Hepatocyte (in vitro differentiated cells): ENCODE measurements at regions not wholly inside any gene's neighbourhood (a gene's known extent, or its start where the extent isn't known, plus 50 kb on each side); places are given as distances from the start of the nearest gene placed in this dataset.

Experiments
- DNase-seq: peaks from one replicate; pipeline ENCODE4 v3.0.0-alpha.2; 2016; ENCODE audit warnings: low spot score
- H2AFZ ChIP-seq: fragments of 200-600 bp; sonication (generic); 2 replicates; pipeline ENCODE4 v1.6.0; 2016; ENCODE audit warnings: antibody characterized with exemption, mild to moderate bottlenecking
- H3K27ac ChIP-seq: fragments of 200-600 bp; sonication (generic); 2 replicates; pipeline ENCODE4 v1.5.1; 2016; ENCODE audit warnings: mild to moderate bottlenecking
- H3K27me3 ChIP-seq: fragments of 200-600 bp; sonication (generic); 2 replicates; pipeline ENCODE4 v1.6.1; 2016
- H3K36me3 ChIP-seq: fragments of 200-600 bp; sonication (generic); replicated peaks from 2 replicates; pipeline ENCODE4 v1.5.1; 2016; ENCODE audit warnings: low read depth; ENCODE audit not compliant: insufficient read depth
- H3K4me1 ChIP-seq: fragments of 200-600 bp; sonication (generic); 2 replicates; pipeline ENCODE4 v1.5.1; 2016; ENCODE audit warnings: mild to moderate bottlenecking, moderate library complexity; ENCODE audit not compliant: insufficient read depth
- H3K4me2 ChIP-seq: fragments of 200-600 bp; sonication (generic); 2 replicates; pipeline ENCODE4 v1.6.0; 2016
- H3K4me3 ChIP-seq: fragments of 200-600 bp; sonication (generic); 2 replicates; pipeline ENCODE4 v1.5.1; 2016; ENCODE audit warnings: mild to moderate bottlenecking
- H3K79me2 ChIP-seq: fragments of 200-600 bp; sonication (generic); 2 replicates; pipeline ENCODE4 v1.6.0; 2017; ENCODE audit warnings: mild to moderate bottlenecking
- H3K9me2 ChIP-seq: fragments of 200-600 bp; sonication (generic); replicated peaks from 2 replicates; pipeline ENCODE4 v1.6.0; 2017; ENCODE audit warnings: mild to moderate bottlenecking; ENCODE audit not compliant: insufficient read depth
- H3K9me3 ChIP-seq: fragments of 200-600 bp; sonication (generic); 2 replicates; pipeline ENCODE4 v1.5.1; 2016; ENCODE audit warnings: low read depth, mild to moderate bottlenecking
- H4K20me1 ChIP-seq: fragments of 200-600 bp; sonication (generic); 2 replicates; pipeline ENCODE4 v1.6.0; 2016; ENCODE audit warnings: mild to moderate bottlenecking; ENCODE audit not compliant: insufficient read depth, poor library complexity, severe bottlenecking
- CTCF ChIP-seq: fragments of 200-600 bp; sonication (generic); IDR thresholded peaks from 2 replicates; pipeline ENCODE4 v1.5.1; 2016; ENCODE audit warnings: antibody characterized with exemption, mild to moderate bottlenecking; ENCODE audit not compliant: poor library complexity
- EZH2 ChIP-seq: fragments of 200-600 bp; sonication (generic); IDR thresholded peaks from 2 replicates; pipeline ENCODE4 v1.6.1; 2016; ENCODE audit warnings: antibody characterized with exemption, mild to moderate bottlenecking, borderline replicate concordance
- EZH2phosphoT487 ChIP-seq: fragments of 200-600 bp; sonication (generic); IDR thresholded peaks from one replicate; pipeline ENCODE4 v1.6.1; 2018; ENCODE audit warnings: antibody characterized with exemption, mild to moderate bottlenecking, low read depth, moderate library complexity; ENCODE audit not compliant: unreplicated experiment, severe bottlenecking
- WGBS: methylation state at CpG from one replicate; pipeline ENCODE4 v1.1.6; 2016; ENCODE audit warnings: low lambda C conversion rate; ENCODE audit errors: missing lambda C conversion rate; 5-methylcytosine and 5-hydroxymethylcytosine counted together

- H4K20me1 ChIP-seq: no peaks in the 10 kb centered on the region
- TF ChIP-seq EZH2phosphoT487 (no peak), CTCF (no peak)
- H3K27ac ChIP-seq: no peak overlapping the region
- H3K9me2 ChIP-seq: no peaks in the 10 kb centered on the region
- H3K4me2 ChIP-seq: no peak overlapping the region
- no peaks in the 10 kb centered on the region for H3K27me3 ChIP-seq
- H3K4me3 ChIP-seq: no peak overlapping the region
- DNase-seq: peak; percentile 17
- H3K9me3 ChIP-seq: no peaks in the 10 kb centered on the region
- no peaks in the 10 kb centered on the region for H3K4me1 ChIP-seq
- no peaks in the 10 kb centered on the region for H3K79me2 ChIP-seq
- H2AFZ ChIP-seq: no peak overlapping the region
- H3K36me3 ChIP-seq: no peaks in the 10 kb centered on the region
Measured at GRCh38 chr4:45693746-45694145, 430.1 kb downstream of the GABRG1 start.

GRCh38 chr4:45692131-45692735 lies 431.6 kb downstream of the GABRG1 start:
- no peak for TF ChIP-seq CTCF
- no peak for TF ChIP-seq EZH2phosphoT487
- TF ChIP-seq EZH2: no peak

GRCh38 chr4:45688341-45688740 lies 435.5 kb downstream of the GABRG1 start:
- no peaks in the 10 kb centered on the region for H3K79me2 ChIP-seq
- TF ChIP-seq EZH2 (no peak), CTCF (no peak), EZH2phosphoT487 (no peak)
- H3K4me1 ChIP-seq: no peaks in the 10 kb centered on the region

More at GRCh38 chr4:45692131-45692735, 431.6 kb downstream of the GABRG1 start:
- Histone ChIP-seq H3K36me3 (no peaks in the 10 kb centered on the region), H3K27ac (no peak overlapping the region), H3K4me2 (no peak overlapping the region), H3K9me2 (no peaks in the 10 kb centered on the region), H3K9me3 (no peaks in the 10 kb centered on the region), H2AFZ (no peak overlapping the region), H3K27me3 (no peaks in the 10 kb centered on the region), H3K4me3 (no peak overlapping the region), H3K79me2 (no peaks in the 10 kb centered on the region), H4K20me1 (no peaks in the 10 kb centered on the region), H3K4me1 (no peaks in the 10 kb centered on the region)
- no peak for DNase-seq
- 72% methylated on average over 4 of the region's 4 CpGs for WGBS

GRCh38 chr4:45679411-45679810 lies 444.4 kb downstream of the GABRG1 start:
- H3K4me2 ChIP-seq: no peak overlapping the region
- H3K4me1 ChIP-seq: no peaks in the 10 kb centered on the region
- H3K4me3 ChIP-seq: no peak overlapping the region
- no peaks in the 10 kb centered on the region for H3K36me3 ChIP-seq
- WGBS: 94% methylated on average over 2 of the region's 2 CpGs
- no peak for TF ChIP-seq CTCF
- no peak for TF ChIP-seq EZH2
- TF ChIP-seq EZH2phosphoT487: no peak
- no peaks in the 10 kb centered on the region for H3K9me3 ChIP-seq
- no peak overlapping the region for H2AFZ ChIP-seq
- no peaks in the 10 kb centered on the region for H4K20me1 ChIP-seq
- H3K79me2 ChIP-seq: no peaks in the 10 kb centered on the region
- H3K27me3 ChIP-seq: no peaks in the 10 kb centered on the region
- H3K27ac ChIP-seq: no peak overlapping the region
- no peak for DNase-seq
- H3K9me2 ChIP-seq: no peaks in the 10 kb centered on the region

More at GRCh38 chr4:45688341-45688740, 435.5 kb downstream of the GABRG1 start:
- H2AFZ ChIP-seq: no peak overlapping the region
- no peak overlapping the region for H3K4me2 ChIP-seq
- H3K27me3 ChIP-seq: no peaks in the 10 kb centered on the region
- no peaks in the 10 kb centered on the region for H3K36me3 ChIP-seq
- H3K4me3 ChIP-seq: no peak overlapping the region
- no peaks in the 10 kb centered on the region for H3K9me3 ChIP-seq
- H3K9me2 ChIP-seq: no peaks in the 10 kb centered on the region
- H3K27ac ChIP-seq: no peak overlapping the region
- DNase-seq: no peak
- WGBS: 41% methylated on average over 2 of the region's 2 CpGs
- H4K20me1 ChIP-seq: no peaks in the 10 kb centered on the region
